HG02798 (cell line): ENCODE measurements at regions not wholly inside any gene's neighbourhood (a gene's known extent, or its start where the extent isn't known, plus 50 kb on each side); places are given as distances from the start of the nearest gene placed in this dataset.

Experiments used
- ATAC-seq: cut with Tn5 transposase; IDR thresholded peaks from one replicate; pipeline ENCODE4 v1.9.1; 2021; ENCODE audit warnings: mild to moderate bottlenecking; ENCODE audit not compliant: unreplicated experiment, poor library complexity

GRCh38 chr3:80553211-80553610, 785.4 kb upstream of the ROBO1 start:
- ATAC-seq, result no peak

GRCh38 chr3:80550174-80550573, 782.4 kb upstream of the ROBO1 start:
- ATAC-seq, result no peak

- ATAC-seq, result no peak
Observed at GRCh38 chr3:80549173-80549572, 781.4 kb upstream of the ROBO1 start.

GRCh38 chr3:80543154-80543553, 775.4 kb upstream of the ROBO1 start:
- no peak for ATAC-seq

GRCh38 chr3:80542456-80542855, 774.7 kb upstream of the ROBO1 start:
- no peak for ATAC-seq

GRCh38 chr3:80537680-80538079, 769.9 kb upstream of the ROBO1 start:
- no peak for ATAC-seq

- ATAC-seq, result no peak
Observed at GRCh38 chr3:80535286-80535685, 767.5 kb upstream of the ROBO1 start.

GRCh38 chr3:80533553-80533952, 765.8 kb upstream of the ROBO1 start:
- ATAC-seq, result no peak

- no peak for ATAC-seq
Observed at GRCh38 chr3:80526153-80526552, 758.4 kb upstream of the ROBO1 start.

GRCh38 chr3:80521081-80521480, 753.3 kb upstream of the ROBO1 start:
- no peak for ATAC-seq

GRCh38 chr3:80519436-80519835, 751.6 kb upstream of the ROBO1 start:
- no peak for ATAC-seq

GRCh38 chr3:80496452-80496851, 728.7 kb upstream of the ROBO1 start:
- no peak for ATAC-seq

GRCh38 chr3:80492162-80492561, 724.4 kb upstream of the ROBO1 start:
- no peak for ATAC-seq

GRCh38 chr3:80472961-80473360, 705.2 kb upstream of the ROBO1 start:
- no peak for ATAC-seq

GRCh38 chr3:80472459-80472858, 704.7 kb upstream of the ROBO1 start:
- no peak for ATAC-seq

- no peak for ATAC-seq
Observed at GRCh38 chr3:80470433-80470832, 702.6 kb upstream of the ROBO1 start.

GRCh38 chr3:80465746-80466145, 697.9 kb upstream of the ROBO1 start:
- no peak for ATAC-seq

- ATAC-seq, result no peak
Observed at GRCh38 chr3:80451393-80451792, 683.6 kb upstream of the ROBO1 start.

GRCh38 chr3:80445641-80446040, 677.8 kb upstream of the ROBO1 start:
- ATAC-seq, result no peak

GRCh38 chr3:80445053-80445452, 677.3 kb upstream of the ROBO1 start:
- no peak for ATAC-seq

- ATAC-seq, result no peak
Observed at GRCh38 chr3:80439490-80439889, 671.7 kb upstream of the ROBO1 start.

- ATAC-seq, result no peak
Observed at GRCh38 chr3:80434366-80434765, 666.6 kb upstream of the ROBO1 start.

GRCh38 chr3:80424951-80425350, 657.2 kb upstream of the ROBO1 start:
- ATAC-seq, result no peak
